Effector memory CD4-positive, alpha-beta T cell (primary cell): ENCODE measurements at regions not wholly inside any gene's neighbourhood (a gene's known extent, or its start where the extent isn't known, plus 50 kb on each side); places are given as distances from the start of the nearest gene placed in this dataset.
"Not testable (repeated sequence)": the region's sequence is repeated elsewhere in the genome, so short reads cannot be mapped to it uniquely, and the experiment has no call there.

Source experiments
- DNase-seq, 3 donors: peaks; one replicate each; pipeline ENCODE4 v3.0.0-alpha.2; 2020
- H3K27ac ChIP-seq: 2 replicates; pipeline ENCODE4 v1.7.0; 2013; ENCODE audit warnings: mild to moderate bottlenecking, low read length, moderate library complexity; ENCODE audit not compliant: insufficient read depth, poor library complexity, severe bottlenecking
- H3K27me3 ChIP-seq: replicated peaks from 2 replicates; pipeline ENCODE4 v1.7.0; 2013; ENCODE audit warnings: mild to moderate bottlenecking, low read length; ENCODE audit not compliant: insufficient read depth, control insufficient read depth, poor library complexity, severe bottlenecking
- H3K36me3 ChIP-seq: 2 replicates; pipeline ENCODE4 v1.7.0; 2013; ENCODE audit warnings: mild to moderate bottlenecking, low read length, moderate library complexity; ENCODE audit not compliant: control insufficient read depth, insufficient read depth
- H3K4me1 ChIP-seq: 2 replicates; pipeline ENCODE4 v1.7.0; 2013; ENCODE audit warnings: low read length, mild to moderate bottlenecking; ENCODE audit not compliant: control insufficient read depth, insufficient read depth, poor library complexity, severe bottlenecking
- H3K4me3 ChIP-seq: 2 replicates; pipeline ENCODE4 v1.7.0; 2013; ENCODE audit warnings: low read length, low read depth, mild to moderate bottlenecking; ENCODE audit not compliant: insufficient read depth, poor library complexity, severe bottlenecking
- H3K9me3 ChIP-seq: 2 replicates; pipeline ENCODE4 v1.7.0; 2013; ENCODE audit warnings: mild to moderate bottlenecking, low read length, moderate library complexity; ENCODE audit not compliant: control insufficient read depth

DNA sequence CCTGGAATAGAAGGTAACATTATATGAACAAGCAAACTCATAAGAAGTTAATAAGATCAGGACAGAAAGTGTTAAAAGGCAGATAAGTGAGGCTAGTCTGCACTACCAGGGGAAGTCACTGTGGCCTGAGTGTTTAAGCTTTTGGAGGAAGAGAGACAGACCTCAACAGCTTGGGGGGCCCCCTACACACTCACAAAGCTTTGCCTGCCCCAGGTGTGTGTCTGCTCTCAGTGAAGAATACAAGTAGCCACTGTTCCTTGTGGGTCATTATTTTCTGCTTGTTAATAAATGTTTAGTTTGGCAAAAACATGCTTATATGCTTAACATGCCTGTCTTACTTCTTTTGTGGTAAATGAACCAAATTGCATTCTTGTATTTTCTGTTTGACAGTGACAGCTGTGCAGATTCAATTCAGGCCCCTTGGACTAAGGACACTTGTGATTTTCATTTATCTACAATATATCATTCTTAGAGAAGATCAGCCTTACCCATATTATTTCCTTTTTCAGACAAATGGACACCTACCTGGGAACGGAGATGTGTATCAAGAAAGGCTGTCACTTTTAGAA is 50.7 kb upstream of the C12orf71 start:
- Histone ChIP-seq H3K27ac (no peak overlapping the region), H3K36me3 (no peaks in the 10 kb centered on the region), H3K9me3 (no peaks in the 10 kb centered on the region), H3K4me3 (no peak overlapping the region), H3K4me1 (no peaks in the 10 kb centered on the region), H3K27me3 (no peaks in the 10 kb centered on the region)
- no peak for DNase-seq

DNA sequence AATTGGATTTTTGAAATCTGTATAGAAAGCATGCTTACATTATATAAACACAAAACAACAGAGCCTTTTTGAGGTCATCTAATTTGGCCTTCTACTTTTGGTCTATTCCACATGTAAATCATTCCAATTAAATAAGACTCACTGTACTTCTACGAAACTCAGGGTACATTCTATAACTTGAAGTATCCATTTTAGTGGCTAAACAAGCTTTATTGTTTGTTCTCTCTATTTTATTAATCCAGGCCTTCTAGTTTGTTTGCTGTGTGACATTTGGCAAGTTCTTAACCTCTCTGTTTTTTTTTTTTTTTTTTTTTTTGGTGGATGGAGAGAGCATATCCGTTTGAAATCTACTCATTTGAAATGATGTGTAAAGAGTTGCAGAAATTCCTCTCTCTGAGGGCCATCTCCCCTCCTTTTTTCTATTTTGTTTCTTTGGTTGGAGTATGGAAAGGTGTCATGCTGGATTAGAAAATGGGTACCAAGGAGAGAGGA is 58.1 kb upstream of the C12orf71 start:
- H3K4me1 ChIP-seq, result no peaks in the 10 kb centered on the region
- H3K27ac ChIP-seq, result no peak overlapping the region
- no peaks in the 10 kb centered on the region for H3K27me3 ChIP-seq
- DNase-seq, result no peak
- H3K4me3 ChIP-seq, result no peak overlapping the region
- H3K9me3 ChIP-seq, result no peaks in the 10 kb centered on the region
- no peaks in the 10 kb centered on the region for H3K36me3 ChIP-seq

DNA sequence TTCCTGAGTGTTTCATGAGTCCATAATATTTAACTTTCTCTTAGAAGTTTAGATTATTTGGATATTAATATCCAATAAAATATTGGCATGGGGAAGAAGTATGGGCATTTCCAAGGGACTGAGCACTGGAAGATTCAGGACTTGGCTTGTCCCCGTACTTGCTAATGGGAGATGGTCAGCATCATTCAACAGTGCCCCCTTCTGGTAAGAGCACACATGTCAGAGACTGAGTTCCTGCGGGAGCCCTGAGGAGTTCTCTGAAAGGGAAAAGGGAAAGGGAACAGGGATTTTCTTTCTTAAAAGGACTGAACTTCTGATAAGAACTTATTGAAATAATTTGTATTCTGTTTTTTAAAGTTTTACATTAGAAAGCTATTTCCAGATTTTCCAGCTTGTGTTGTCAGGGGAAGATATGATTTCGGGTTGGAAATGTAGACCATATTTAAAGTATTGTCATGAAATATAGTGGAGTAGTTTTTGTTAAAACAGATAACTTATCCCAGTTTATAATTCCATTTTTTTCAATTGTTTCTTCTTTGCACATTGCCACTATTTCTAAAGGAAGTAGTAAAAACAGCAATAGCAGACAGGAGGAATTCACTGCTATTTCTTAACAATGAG is 59.8 kb upstream of the C12orf71 start:
- no peaks in the 10 kb centered on the region for H3K36me3 ChIP-seq
- H3K27me3 ChIP-seq, result no peaks in the 10 kb centered on the region
- H3K9me3 ChIP-seq, result no peaks in the 10 kb centered on the region
- H3K27ac ChIP-seq, result no peak overlapping the region
- DNase-seq, result peak in 1 of 3 donors; percentile 19
- no peaks in the 10 kb centered on the region for H3K4me1 ChIP-seq
- no peak overlapping the region for H3K4me3 ChIP-seq

DNA sequence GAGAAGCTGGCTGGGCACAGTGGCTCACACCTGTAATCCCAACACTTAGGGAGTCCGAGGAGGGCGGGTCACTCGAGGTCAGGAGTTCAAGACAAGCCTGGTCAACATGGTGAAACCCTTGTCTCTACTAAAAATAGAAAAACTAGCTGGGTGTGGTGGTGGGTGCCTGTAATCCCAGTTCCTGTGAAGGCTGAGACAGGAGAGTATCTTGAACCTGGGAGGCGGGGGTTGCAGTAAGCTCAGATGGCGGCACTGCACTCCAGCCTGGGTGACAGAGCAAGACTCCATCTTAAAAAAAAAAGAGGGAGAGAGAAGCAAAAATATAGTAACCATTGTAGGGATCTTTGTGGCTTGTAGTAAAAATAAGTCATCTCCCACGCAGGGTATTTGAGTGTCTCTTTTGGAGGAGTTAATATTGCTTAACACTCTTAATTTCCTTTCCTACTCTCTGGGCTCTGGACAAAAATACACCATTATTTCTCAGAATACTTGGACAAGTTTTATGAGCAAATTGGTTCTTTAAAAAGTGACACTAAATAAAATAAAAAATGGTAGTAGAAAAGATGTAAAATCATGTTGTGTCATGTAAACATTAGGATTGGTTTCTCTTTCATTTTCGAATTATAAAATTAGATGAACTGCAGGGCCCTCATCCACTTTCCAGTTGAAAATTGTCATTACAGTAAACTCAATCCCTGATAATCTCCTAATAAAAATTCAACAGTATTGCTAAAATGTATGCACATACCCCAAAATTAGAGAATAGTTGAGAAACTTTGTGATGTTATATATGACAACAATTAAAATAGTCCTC is 61.1 kb upstream of the C12orf71 start:
- DNase-seq, result no peak
- Histone ChIP-seq H3K9me3 (no peaks in the 10 kb centered on the region), H3K4me3 (no peak overlapping the region), H3K4me1 (no peaks in the 10 kb centered on the region), H3K36me3 (no peaks in the 10 kb centered on the region), H3K27me3 (no peaks in the 10 kb centered on the region), H3K27ac (no peak overlapping the region)

DNA sequence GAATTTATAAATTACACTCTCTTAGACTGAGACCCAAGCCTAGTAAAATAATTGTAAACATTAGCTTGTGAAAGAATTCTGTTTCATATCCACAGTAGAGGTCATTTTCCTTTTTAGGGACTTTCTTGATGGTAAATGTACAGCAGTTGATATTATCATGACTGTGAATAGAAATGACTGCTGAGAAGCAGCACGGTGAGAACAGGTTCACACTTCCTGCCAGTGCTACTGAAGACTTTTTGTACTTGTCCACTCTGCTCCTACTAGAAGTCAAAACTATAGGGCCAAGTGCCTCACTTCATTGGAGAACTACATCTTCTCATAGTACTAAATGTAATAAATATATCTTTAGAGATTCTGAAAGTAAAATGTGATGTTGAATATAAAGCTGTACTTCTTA is 63.3 kb upstream of the C12orf71 start:
- not testable (repeated sequence) for H3K27ac ChIP-seq, H3K4me3 ChIP-seq, H3K4me1 ChIP-seq, H3K36me3 ChIP-seq, H3K9me3 ChIP-seq, DNase-seq, H3K27me3 ChIP-seq

DNA sequence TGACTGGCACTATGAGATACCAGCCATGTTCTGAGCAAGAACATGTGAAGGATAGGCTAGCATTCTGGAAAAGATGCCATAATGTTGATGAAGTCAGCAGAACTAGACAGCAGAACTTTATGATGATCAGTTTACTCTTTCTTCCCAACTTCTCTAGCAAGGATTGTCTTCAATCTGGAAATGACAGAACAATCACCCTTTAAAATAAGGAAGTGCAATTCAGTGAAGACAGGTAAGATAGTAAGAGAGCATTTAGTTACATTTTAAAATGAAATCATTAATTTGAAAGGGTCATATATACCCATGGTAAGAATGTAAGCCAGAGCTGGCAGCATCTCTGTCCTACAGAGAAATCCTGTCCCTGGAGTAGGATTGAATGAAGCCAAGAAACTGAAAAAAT is 66.0 kb upstream of the C12orf71 start:
- Histone ChIP-seq H3K36me3 (no peaks in the 10 kb centered on the region), H3K4me3 (no peak overlapping the region), H3K9me3 (no peaks in the 10 kb centered on the region), H3K27ac (no peak overlapping the region), H3K4me1 (no peaks in the 10 kb centered on the region), H3K27me3 (no peaks in the 10 kb centered on the region)
- DNase-seq, result no peak

DNA sequence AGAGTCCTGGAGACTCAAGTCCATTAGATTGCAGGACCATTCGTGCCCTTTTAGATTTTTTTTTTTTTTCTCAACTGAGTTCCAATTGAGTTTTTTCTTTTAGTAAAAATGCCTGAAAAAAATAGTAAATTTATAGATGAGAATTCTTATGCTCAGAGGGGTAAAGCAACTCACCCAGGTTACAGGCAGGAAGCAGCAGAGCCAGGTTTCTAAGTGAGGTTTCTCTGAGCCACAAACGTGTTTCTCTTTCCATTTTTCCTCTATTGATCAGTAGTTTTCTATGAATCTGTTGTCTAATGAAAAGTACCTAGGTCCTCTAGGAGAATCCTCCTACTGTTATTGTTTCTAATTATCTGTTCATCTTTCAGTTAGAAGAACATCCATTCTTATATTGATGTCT is 66.4 kb upstream of the C12orf71 start:
- H3K4me1 ChIP-seq, result no peaks in the 10 kb centered on the region
- DNase-seq, result no peak
- no peaks in the 10 kb centered on the region for H3K27me3 ChIP-seq
- H3K9me3 ChIP-seq, result no peaks in the 10 kb centered on the region
- no peak overlapping the region for H3K4me3 ChIP-seq
- no peak overlapping the region for H3K27ac ChIP-seq
- H3K36me3 ChIP-seq, result no peaks in the 10 kb centered on the region

DNA sequence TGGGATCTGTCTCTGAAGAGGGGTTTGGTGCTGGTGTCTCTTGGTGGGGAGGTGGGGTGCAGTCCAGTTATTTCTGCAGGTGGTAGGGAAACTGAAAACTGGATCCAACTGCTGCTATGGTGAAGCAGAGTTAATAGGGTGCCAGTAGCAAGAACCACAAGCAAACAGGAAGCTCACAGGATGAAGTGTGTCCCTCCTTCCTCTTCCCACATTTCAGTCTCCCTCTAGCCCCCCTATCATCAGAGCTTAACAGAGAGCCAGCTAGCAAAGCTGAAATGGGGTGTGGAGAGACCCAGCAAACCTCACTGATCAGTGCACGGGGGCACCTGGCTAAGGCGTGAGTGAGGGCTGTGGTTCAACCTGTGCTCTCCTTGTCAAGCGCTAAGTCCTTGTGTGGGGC is 69.1 kb upstream of the C12orf71 start:
- no peak for DNase-seq
- Histone ChIP-seq H3K27me3 (no peaks in the 10 kb centered on the region), H3K9me3 (no peaks in the 10 kb centered on the region), H3K4me1 (no peaks in the 10 kb centered on the region), H3K4me3 (no peak overlapping the region), H3K27ac (no peak overlapping the region), H3K36me3 (no peaks in the 10 kb centered on the region)

DNA sequence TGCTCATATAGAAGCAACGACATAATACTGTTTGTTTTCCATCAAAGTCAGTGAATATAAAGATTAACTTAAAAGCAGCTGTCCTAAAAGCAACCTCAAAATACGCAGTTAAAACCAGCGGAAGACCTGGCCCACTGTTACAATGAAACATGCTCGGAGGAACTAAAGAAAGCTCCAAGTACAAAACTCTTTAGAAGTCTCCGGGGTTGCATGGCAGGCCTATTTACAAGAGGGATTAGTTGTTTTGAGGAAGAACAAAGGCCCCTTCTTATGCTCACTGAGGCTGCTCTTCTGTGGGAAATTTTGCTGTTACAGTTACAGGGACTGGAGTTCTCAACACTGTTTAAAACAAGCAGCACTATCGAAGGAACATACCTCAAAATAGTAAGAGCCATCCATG is 75.9 kb upstream of the C12orf71 start:
- Histone ChIP-seq H3K4me3 (no peak overlapping the region), H3K9me3 (no peaks in the 10 kb centered on the region), H3K4me1 (no peaks in the 10 kb centered on the region), H3K27ac (no peak overlapping the region), H3K27me3 (no peaks in the 10 kb centered on the region), H3K36me3 (no peaks in the 10 kb centered on the region)
- DNase-seq, result no peak
